ENCODE measurements at regions not wholly inside any gene's neighbourhood (a gene's known extent, or its start where the extent isn't known, plus 50 kb on each side); places are given as distances from the start of the nearest gene placed in this dataset.
A peak's percentile ranks its signal among the peaks of the same experiment; 100 is the strongest.

- TF ChIP-seq EZH2phosphoT487 (IDR thresholded peaks at IDR 0.05; ENCODE audit: borderline replicate concordance, low read depth) (no peak), MXI1 (IDR thresholded peaks at IDR 0.05; ENCODE audit: low read depth, low read length) (peak; percentile 46; the same call in 1 of the 2 replicates), GATA2 (CRISPR knock-in tag; IDR thresholded peaks at IDR 0.05) (peak; percentile 34), NRF1 (IDR thresholded peaks at IDR 0.05; ENCODE audit: low read depth, low read length) (no peak), TAF1 (IDR thresholded peaks at IDR 0.05; ENCODE audit: borderline replicate concordance, low read depth, low read length) (no peak), ELF1 (IDR thresholded peaks at IDR 0.05) (no peak), GABPA (IDR thresholded peaks at IDR 0.05; ENCODE audit: low read depth) (no peak), MEF2A (IDR thresholded peaks at IDR 0.05; ENCODE audit: borderline replicate concordance, low read depth) (no peak), PBX3 (IDR thresholded peaks at IDR 0.05) (no peak), SMC3 (IDR thresholded peaks at IDR 0.05; ENCODE audit: low read depth, low read length) (no peak), FOXM1 (IDR thresholded peaks at IDR 0.05; ENCODE audit: low read depth) (no peak), TEAD4 (IDR thresholded peaks at IDR 0.05; ENCODE audit: borderline replicate concordance, insufficient read depth) (no peak), RCOR1 (IDR thresholded peaks at IDR 0.05; ENCODE audit: low read length) (peak; percentile 80), RAD21 (IDR thresholded peaks at IDR 0.05; ENCODE audit: low read length) (no peak), FOXJ3 (CRISPR knock-in tag; IDR thresholded peaks at IDR 0.05) (no peak), CHD2 (IDR thresholded peaks at IDR 0.05; ENCODE audit: low read length, partially characterized antibody) (no peak), TCF12 (IDR thresholded peaks at IDR 0.05) (no peak), EP300 (IDR thresholded peaks at IDR 0.05; ENCODE audit: borderline replicate concordance in 1 of 2, low read depth in 1 of 2, low read length in 1 of 2) (peak in 1 of 2 experiments; percentile 63; a peak in 1 of 4 replicates), POLR2AphosphoS5 (IDR thresholded peaks at IDR 0.05; ENCODE audit: low read depth, low read length) (no peak), REST (IDR thresholded peaks at IDR 0.05; ENCODE audit: low read depth, low read length) (no peak)
- TF ChIP-seq, protein P1, sequence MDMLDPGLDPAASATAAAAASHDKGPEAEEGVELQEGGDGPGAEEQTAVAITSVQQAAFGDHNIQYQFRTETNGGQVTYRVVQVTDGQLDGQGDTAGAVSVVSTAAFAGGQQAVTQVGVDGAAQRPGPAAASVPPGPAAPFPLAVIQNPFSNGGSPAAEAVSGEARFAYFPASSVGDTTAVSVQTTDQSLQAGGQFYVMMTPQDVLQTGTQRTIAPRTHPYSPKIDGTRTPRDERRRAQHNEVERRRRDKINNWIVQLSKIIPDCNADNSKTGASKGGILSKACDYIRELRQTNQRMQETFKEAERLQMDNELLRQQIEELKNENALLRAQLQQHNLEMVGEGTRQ (IDR thresholded peaks at IDR 0.05; ENCODE audit: borderline replicate concordance, low read depth, low read length), result no peak
Observed at GRCh38 chr10:29840516-29841276, 205.9 kb upstream of the SVIL start (continued).

All from SK-N-SH (cell line).